ENCODE measurements at regions not wholly inside any gene's neighbourhood (a gene's known extent, or its start where the extent isn't known, plus 50 kb on each side); places are given as distances from the start of the nearest gene placed in this dataset.

GRCh38 chr5:106397700-106398099 is 1273.0 kb downstream of the EFNA5 start:
- no peak for TF ChIP-seq ZNF274 (IDR thresholded peaks at IDR 0.05; ENCODE audit: low read length)
- TF ChIP-seq ZNF274 (tag by site-specific recombination; IDR thresholded peaks at IDR 0.05; ENCODE audit: borderline replicate concordance): no peak
- no peak for TF ChIP-seq CTCF (tag by site-specific recombination; IDR thresholded peaks at IDR 0.05)
- no peak for TF ChIP-seq SETDB1 (IDR thresholded peaks at IDR 0.05; ENCODE audit: insufficient read length, low read length)
- TF ChIP-seq, protein P1, sequence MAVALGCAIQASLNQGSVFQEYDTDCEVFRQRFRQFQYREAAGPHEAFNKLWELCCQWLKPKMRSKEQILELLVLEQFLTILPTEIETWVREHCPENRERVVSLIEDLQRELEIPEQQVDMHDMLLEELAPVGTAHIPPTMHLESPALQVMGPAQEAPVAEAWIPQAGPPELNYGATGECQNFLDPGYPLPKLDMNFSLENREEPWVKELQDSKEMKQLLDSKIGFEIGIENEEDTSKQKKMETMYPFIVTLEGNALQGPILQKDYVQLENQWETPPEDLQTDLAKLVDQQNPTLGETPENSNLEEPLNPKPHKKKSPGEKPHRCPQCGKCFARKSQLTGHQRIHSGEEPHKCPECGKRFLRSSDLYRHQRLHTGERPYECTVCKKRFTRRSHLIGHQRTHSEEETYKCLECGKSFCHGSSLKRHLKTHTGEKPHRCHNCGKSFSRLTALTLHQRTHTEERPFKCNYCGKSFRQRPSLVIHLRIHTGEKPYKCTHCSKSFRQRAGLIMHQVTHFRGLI (tag by site-specific recombination; IDR thresholded peaks at IDR 0.05): no peak
- no peak for TF ChIP-seq ZNF785 (tag by site-specific recombination; IDR thresholded peaks at IDR 0.05)
- no peak for TF ChIP-seq ZNF24 (tag by site-specific recombination; IDR thresholded peaks at IDR 0.05)
- no peak for TF ChIP-seq ZBTB8A (tag by site-specific recombination; IDR thresholded peaks at IDR 0.05)
- TF ChIP-seq, protein P2, sequence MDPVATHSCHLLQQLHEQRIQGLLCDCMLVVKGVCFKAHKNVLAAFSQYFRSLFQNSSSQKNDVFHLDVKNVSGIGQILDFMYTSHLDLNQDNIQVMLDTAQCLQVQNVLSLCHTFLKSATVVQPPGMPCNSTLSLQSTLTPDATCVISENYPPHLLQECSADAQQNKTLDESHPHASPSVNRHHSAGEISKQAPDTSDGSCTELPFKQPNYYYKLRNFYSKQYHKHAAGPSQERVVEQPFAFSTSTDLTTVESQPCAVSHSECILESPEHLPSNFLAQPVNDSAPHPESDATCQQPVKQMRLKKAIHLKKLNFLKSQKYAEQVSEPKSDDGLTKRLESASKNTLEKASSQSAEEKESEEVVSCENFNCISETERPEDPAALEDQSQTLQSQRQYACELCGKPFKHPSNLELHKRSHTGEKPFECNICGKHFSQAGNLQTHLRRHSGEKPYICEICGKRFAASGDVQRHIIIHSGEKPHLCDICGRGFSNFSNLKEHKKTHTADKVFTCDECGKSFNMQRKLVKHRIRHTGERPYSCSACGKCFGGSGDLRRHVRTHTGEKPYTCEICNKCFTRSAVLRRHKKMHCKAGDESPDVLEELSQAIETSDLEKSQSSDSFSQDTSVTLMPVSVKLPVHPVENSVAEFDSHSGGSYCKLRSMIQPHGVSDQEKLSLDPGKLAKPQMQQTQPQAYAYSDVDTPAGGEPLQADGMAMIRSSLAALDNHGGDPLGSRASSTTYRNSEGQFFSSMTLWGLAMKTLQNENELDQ (tag by site-specific recombination; IDR thresholded peaks at IDR 0.05; ENCODE audit: low read depth): no peak
- TF ChIP-seq ZNF184 (tag by site-specific recombination; IDR thresholded peaks at IDR 0.05): no peak
- TF ChIP-seq ZFHX2 (tag by site-specific recombination; conservative IDR thresholded peaks at IDR 0.05): no peak

Data from HEK293 (cell line).